ENCODE measurements at regions not wholly inside any gene's neighbourhood (a gene's known extent, or its start where the extent isn't known, plus 50 kb on each side); places are given as distances from the start of the nearest gene placed in this dataset.

DNA sequence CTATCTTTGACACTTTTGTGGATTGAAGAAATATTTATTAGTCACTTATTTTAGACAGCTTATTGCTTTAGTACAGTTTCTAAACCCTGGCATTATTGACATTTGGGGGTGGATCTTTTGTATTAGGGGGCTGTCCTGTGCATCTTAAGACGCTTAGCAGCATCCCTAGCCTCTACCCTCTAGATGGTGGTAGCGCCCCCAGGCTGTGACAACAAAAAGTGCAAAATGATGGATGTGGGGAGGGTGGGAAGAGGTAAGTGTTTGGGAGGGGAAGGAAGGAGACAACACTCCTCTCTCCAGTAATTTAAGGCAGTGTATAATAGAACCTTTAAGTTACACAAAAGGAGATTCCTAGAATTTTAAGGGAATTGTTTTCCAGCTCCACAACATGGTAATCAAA, 1210.6 kb downstream of the C4orf33 start:
- FAIRE-seq (no peak), DNase-seq (ENCODE audit: insufficient read length, low spot score) (no peak)
- no peak for TF ChIP-seq POLR2A (IDR thresholded peaks at IDR 0.05; ENCODE audit: low read depth, low read length)

DNA sequence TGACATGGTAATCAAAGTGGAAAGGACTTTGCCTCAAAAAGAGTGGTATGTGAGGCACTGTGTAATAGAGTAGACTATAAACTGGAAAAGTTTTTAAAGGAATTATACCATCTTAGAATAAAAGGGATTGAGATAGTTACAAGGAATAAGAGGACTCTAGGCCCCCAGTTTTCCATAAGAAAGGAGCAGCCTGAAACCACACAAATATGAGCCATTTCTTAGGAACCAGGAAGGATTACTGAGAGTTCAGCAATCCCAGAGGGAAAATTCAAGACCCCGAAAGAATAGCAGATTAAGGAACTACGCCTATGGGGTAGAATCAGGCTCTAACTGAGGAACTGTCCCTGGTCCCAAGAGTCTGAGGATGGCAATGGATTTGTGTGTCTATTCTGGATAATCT, 1213.3 kb downstream of the C4orf33 start:
- DNase-seq (ENCODE audit: insufficient read length, low spot score) = no peak
- TF ChIP-seq POLR2A (IDR thresholded peaks at IDR 0.05; ENCODE audit: low read depth, low read length) = no peak
- FAIRE-seq = no peak

DNA sequence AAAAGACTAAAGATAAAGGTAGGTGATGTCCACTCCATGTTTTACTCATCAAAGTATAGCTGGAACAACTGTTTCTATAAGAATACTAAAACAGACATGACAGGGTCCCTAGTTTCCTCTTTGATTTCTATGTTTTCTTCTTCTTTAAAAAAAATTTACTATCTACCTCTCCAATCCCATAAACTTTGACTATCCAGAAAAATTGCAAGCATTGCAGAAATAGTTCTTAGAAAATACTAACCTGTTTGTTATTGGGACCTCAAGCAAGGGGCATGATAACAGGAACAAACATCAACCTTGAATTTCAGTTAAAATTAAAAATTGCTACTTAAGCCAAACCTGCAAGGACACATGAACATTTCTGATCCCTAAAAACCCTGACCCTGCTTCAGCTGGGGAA, 1226.5 kb downstream of the C4orf33 start:
- FAIRE-seq = no peak
- DNase-seq (ENCODE audit: insufficient read length, low spot score) = no peak
- TF ChIP-seq POLR2A (IDR thresholded peaks at IDR 0.05; ENCODE audit: low read depth, low read length) = no peak

DNA sequence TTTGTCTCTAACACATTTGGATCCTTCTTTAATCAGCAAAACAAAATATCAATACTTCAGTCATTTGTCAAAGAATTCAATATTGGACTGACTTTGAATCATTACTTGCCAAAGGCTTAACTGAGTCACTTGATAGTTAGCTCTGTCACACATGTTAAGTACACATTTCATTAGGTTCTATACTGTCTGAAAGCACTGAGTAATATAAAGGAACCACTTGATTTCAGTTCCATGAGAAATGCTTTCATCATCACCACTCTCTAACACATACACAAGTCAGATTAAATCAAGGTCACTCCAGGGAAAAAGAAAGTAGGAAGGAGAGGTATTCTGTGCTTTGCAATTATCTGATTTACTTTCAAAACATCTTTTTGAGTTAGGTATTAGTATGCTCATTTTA, 1233.1 kb downstream of the C4orf33 start:
- TF ChIP-seq POLR2A (IDR thresholded peaks at IDR 0.05; ENCODE audit: low read depth, low read length) = no peak
- no peak for DNase-seq (ENCODE audit: insufficient read length, low spot score)
- no peak for FAIRE-seq

DNA sequence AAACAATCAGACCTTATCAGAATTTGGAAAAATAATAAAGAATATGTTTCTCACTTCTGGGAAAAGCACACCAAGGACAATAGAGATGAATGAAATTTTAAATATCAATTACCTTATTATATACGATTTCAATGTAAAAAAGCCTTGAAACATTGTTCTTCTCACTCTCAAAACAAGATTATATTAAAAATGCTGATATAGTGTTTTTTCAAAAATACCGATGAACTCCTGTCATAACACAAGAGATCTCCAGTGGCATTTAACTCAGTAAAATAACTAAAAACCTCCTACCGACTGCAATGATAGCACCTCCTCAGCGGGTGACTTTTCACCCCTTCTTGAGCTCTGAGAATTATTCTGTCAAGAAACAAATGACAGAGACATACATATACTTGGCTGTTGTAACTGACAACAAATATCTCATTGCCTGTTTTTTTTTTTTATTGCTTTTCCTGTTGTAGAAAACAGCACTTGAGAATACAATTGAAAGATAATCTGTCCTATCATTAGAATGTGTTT, 1237.3 kb downstream of the C4orf33 start:
- DNase-seq (ENCODE audit: insufficient read length, low spot score) (no peak), FAIRE-seq (no peak)
- no peak for TF ChIP-seq POLR2A (IDR thresholded peaks at IDR 0.05; ENCODE audit: low read depth, low read length)

DNA sequence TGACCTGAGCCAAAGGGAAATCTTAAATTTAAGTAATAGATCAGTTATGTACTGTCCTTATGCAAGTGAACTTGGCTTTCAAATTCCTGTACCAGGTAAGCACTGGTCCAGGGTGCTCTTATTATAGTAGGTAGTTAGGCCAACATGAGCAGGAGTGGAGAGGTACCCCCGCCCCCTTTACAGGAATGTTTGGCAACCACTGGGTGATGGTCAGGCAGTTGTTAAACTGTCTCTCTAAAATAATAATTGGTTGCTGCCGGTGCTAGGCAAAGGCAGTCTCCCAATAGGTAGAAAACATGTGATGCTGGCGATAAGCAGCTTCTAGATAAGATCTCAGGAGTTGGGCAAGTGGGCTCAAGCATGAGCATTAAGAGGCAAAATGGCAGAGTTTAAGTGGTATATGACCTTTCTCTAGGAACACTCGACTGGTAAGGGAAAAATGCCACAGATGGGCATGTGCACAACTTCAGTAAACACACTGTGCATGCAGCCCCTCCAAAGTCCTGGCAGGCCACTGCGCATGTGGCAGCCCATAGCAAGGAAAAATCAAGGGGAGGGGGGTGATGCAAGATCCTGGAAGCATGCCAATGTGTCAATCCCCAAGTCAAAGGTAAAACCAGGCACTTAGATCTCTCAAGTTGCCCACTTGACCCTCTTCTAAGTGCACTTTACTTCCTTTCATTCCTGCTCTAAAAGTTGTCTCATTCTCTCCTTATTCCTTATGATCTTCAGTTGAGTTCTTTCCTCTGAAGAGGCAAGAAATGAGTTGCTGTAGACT, 1239.7 kb downstream of the C4orf33 start:
- DNase-seq (ENCODE audit: insufficient read length, low spot score) (no peak), FAIRE-seq (no peak)
- TF ChIP-seq POLR2A (IDR thresholded peaks at IDR 0.05; ENCODE audit: low read depth, low read length) = no peak

DNA sequence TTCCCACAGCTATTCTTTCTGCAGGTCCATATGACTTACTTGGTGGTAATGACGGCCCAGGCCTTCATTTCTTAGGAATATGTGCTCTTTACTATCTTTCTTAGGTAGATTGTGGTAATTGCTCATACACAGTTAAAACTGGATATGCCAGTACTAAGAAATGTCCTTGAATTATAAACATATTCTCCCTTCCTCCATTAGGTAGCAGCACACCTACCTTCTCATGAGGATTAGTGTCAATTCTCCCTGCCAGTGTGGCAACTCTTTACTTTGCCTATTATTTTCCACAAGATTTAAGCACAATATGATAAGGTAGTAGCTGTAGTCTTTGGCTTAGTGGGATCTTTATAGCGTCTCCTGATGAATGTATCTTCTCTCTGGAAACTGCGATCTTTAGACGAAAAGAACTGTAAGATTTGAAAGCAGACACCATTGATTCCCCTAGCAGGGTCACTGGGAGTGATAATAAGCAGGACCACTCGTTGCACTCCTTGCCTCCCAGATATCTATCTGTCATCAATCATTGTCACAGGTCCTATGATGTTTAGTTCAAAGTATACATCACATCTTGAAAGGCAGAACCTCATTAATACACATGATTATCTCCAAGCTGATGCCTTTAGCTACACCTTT, 1240.7 kb downstream of the C4orf33 start:
- FAIRE-seq = no peak
- no peak for TF ChIP-seq POLR2A (IDR thresholded peaks at IDR 0.05; ENCODE audit: low read depth, low read length)
- peak; percentile 2 for DNase-seq (ENCODE audit: insufficient read length, low spot score)

DNA sequence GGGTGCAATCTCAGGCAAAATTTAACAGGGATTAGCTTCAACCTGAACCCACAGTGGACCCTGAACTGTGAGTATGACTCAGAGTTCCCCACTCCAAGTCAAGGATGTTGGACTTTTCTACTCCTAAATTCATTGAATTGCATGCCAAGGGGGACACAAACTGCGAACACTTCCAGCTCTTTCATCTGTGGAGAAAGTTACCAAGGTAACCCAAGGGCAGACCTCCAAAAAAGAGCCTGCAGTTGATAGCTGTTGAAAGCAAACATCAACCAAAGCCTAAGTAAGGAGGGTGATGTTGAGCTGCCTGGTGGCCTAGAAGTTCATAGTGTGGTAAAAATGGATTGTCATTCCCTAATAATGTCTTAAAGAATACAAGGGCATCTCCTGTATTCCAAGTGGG, 1242.9 kb downstream of the C4orf33 start:
- FAIRE-seq = no peak
- no peak for DNase-seq (ENCODE audit: insufficient read length, low spot score)
- no peak for TF ChIP-seq POLR2A (IDR thresholded peaks at IDR 0.05; ENCODE audit: low read depth, low read length)

DNA sequence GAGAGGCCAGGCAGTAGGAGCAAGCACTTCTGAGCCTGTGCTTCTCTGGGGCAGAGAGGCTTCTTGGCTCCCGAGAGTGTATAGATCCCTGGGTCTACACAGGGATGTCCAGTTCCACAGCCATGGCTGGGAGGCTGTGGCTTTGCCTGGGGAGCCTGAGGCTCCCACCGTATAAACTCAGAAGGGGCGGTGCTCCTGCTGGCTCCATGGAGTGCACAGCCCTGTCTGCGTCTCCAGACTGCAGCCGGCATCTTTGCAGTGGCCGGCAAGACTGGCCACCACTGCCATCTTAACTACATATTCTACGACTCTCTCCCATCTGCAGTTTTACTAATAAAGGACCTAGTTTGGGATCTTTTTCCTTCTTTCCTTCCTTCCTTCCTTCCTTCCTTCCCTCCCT, 1253.8 kb downstream of the C4orf33 start:
- no peak for TF ChIP-seq POLR2A (IDR thresholded peaks at IDR 0.05; ENCODE audit: low read depth, low read length)
- no peak for FAIRE-seq

DNA sequence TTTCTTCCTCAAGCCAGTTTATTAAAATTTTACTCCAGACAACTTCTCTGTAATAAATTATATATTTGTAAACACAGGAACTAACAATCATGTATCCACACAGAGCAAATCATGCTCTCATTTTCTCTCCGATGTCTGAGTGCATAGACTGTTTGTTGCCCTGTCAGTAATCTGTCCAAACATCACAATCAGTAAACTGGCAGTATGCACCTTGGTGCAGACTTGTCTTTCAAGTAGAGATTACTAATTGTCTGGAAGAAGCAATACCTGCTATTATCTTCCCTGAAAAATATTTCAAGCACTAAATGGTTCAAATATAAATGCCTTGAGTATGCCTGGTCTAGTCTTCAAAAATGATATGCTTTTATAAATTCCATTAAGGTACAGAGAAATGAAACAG, 1260.9 kb downstream of the C4orf33 start:
- DNase-seq (ENCODE audit: insufficient read length, low spot score) = no peak
- TF ChIP-seq POLR2A (IDR thresholded peaks at IDR 0.05; ENCODE audit: low read depth, low read length) = no peak
- FAIRE-seq = no peak

More for the DNA sequence above, 1253.8 kb downstream of the C4orf33 start:
- no peak for DNase-seq (ENCODE audit: insufficient read length, low spot score)

DNA sequence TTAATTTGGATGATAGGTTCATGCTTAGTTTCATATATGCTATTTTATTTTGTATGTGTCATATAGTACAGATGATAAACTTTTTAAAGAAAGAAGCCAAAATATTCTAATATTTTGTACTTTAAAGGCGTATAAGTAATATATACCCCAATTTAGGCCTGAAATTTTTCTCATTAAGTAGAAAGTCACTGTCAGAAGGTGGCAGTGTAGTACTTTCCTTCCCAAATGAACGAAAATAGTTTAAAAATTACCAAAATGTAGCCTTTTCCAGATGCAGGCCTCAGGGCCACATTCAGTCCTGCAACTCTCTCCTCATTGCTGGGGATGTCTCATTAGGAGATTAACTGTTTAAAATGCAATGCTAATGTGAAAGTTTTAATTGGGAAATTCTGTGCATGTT, 1263.6 kb downstream of the C4orf33 start:
- no peak for TF ChIP-seq POLR2A (IDR thresholded peaks at IDR 0.05; ENCODE audit: low read depth, low read length)
- DNase-seq (ENCODE audit: insufficient read length, low spot score) (no peak), FAIRE-seq (no peak)

DNA sequence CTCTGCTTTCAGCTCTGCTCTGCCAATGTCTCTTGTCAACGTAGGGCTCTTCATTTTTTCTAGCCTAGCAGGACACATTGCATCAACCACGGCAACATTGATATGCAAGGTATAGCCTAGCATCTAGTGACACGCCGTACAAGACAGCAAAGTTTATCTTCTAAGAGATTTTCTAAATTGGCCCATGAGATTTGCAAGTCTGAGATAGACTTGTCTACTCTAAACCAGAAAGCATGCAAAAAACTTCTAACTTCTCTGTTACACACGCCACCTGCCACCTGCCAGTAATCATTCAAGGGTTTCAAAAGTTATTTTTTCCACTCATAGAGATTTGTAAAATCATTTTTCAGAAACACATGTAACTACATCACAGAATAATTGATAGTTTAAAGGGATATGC, 1265.7 kb downstream of the C4orf33 start:
- FAIRE-seq = no peak
- TF ChIP-seq POLR2A (IDR thresholded peaks at IDR 0.05; ENCODE audit: low read depth, low read length) = no peak
- DNase-seq (ENCODE audit: insufficient read length, low spot score) = no peak

DNA sequence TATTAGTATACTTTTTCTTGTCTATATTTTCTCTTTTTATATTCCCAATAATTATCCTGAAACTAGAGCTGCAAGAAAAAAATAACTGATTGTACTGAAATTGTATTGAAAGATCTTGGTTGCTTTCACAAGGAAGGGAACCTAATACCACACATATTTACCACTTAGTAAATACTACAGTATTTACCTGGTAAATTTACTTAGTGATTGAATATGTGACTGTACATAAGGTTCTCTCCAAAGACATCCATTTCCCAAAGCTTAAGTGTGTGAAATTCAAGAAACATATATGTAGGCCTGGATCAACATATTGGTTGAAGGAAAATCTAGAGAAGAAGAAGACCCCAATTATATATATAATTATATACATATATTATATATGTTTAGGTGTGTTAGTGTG, 1272.7 kb downstream of the C4orf33 start:
- DNase-seq (ENCODE audit: insufficient read length, low spot score) (no peak), FAIRE-seq (no peak)
- no peak for TF ChIP-seq POLR2A (IDR thresholded peaks at IDR 0.05; ENCODE audit: low read depth, low read length)

DNA sequence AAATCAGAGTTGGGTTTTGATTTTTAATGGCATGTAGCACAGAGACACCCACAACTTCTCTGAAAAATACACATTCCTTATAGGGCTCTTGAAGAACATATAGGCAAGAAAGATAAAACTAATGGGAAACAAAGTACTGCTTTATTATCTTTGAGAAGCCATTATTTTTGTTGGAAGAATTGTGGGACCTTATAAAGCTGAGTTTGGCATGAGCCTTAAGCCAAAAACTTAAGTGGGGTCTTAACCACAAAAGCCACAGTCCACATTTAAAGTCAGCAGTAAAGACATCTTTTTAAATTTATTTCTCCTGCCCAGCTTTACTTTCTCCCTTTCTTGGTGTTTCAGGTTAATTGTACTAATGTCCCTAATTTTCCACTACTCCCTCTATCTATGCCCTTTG, 1297.3 kb downstream of the C4orf33 start:
- DNase-seq (ENCODE audit: insufficient read length, low spot score) (no peak), FAIRE-seq (no peak)
- TF ChIP-seq POLR2A (IDR thresholded peaks at IDR 0.05; ENCODE audit: low read depth, low read length) = no peak

DNA sequence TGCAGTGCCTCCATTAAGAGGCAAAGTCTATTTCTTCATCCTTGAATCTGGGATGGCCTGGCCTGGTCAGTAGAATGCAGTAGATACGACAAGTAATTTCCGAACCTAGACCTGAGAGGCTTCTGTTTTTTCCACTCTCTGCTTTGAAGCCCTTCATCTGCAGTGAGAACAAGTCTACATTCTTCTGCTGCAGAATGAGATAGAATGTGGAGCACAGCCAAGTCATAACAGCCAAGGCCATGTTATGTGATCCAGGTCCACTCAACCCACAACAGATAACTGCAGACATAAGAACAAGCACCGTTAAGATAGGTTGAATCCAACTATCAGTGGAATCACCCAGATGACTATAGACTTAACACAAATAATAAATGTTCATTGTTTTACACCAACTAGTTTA, 1297.7 kb downstream of the C4orf33 start:
- no peak for TF ChIP-seq POLR2A (IDR thresholded peaks at IDR 0.05; ENCODE audit: low read depth, low read length)
- DNase-seq (ENCODE audit: insufficient read length, low spot score) (no peak), FAIRE-seq (no peak)
